Coronary artery (tissue), 2 donors: ENCODE measurements at regions not wholly inside any gene's neighbourhood (a gene's known extent, or its start where the extent isn't known, plus 50 kb on each side); places are given as distances from the start of the nearest gene placed in this dataset.

Experiments used
- DNase-seq: peaks from one replicate; pipeline ENCODE4 v3.0.0-alpha.2; 2017; ENCODE audit warnings: low spot score
- H3K27ac ChIP-seq, 2 donors: fragments of 200-600 bp; sonication (generic); one replicate each; pipeline ENCODE4 v1.5.1; 2016 to 2019
- H3K4me3 ChIP-seq: fragments of 200-600 bp; sonication (generic); 2 replicates; pipeline ENCODE4 v1.5.1; 2016; ENCODE audit warnings: mild to moderate bottlenecking, moderate library complexity
- CTCF ChIP-seq: fragments of 200-600 bp; sonication (generic); IDR thresholded peaks from one replicate; pipeline ENCODE4 v1.5.1; 2019; ENCODE audit warnings: antibody characterized with exemption

- no peak for DNase-seq
- TF ChIP-seq CTCF: no peak
These were observed 371.7 kb downstream of the LIG4 start for GRCh38 chr13:107843681-107844080.

GRCh38 chr13:107843281-107843680 is 372.1 kb downstream of the LIG4 start:
- TF ChIP-seq CTCF: no peak
- Histone ChIP-seq H3K4me3 (no peak overlapping the region), H3K27ac (no peak overlapping the region)
- no peak for DNase-seq

More at GRCh38 chr13:107843681-107844080, 371.7 kb downstream of the LIG4 start:
- Histone ChIP-seq H3K4me3 (no peak overlapping the region), H3K27ac (no peak overlapping the region)

GRCh38 chr13:107842562-107843180 is 372.7 kb downstream of the LIG4 start:
- H3K27ac ChIP-seq: no peak overlapping the region
- no peak for TF ChIP-seq CTCF

GRCh38 chr13:107838588-107839161 is 376.7 kb downstream of the LIG4 start:
- H3K4me3 ChIP-seq: no peak overlapping the region
- H3K27ac ChIP-seq: no peak overlapping the region
- DNase-seq: no peak
- TF ChIP-seq CTCF: no peak

More at GRCh38 chr13:107842562-107843180, 372.7 kb downstream of the LIG4 start:
- no peak for DNase-seq
- H3K4me3 ChIP-seq: no peak overlapping the region

GRCh38 chr13:107836685-107837084 is 378.7 kb downstream of the LIG4 start:
- no peak for DNase-seq

GRCh38 chr13:107835339-107836018 is 379.9 kb downstream of the LIG4 start:
- no peak for TF ChIP-seq CTCF
- no peak overlapping the region for H3K27ac ChIP-seq
- no peak for DNase-seq
- no peak overlapping the region for H3K4me3 ChIP-seq

More at GRCh38 chr13:107836685-107837084, 378.7 kb downstream of the LIG4 start:
- Histone ChIP-seq H3K27ac (no peak overlapping the region), H3K4me3 (no peak overlapping the region)
- no peak for TF ChIP-seq CTCF
